H54 (cell line): ENCODE measurements at regions not wholly inside any gene's neighbourhood (a gene's known extent, or its start where the extent isn't known, plus 50 kb on each side); places are given as distances from the start of the nearest gene placed in this dataset.
A peak's percentile ranks its signal among the peaks of the same experiment; 100 is the strongest.

Source experiments
- DNase-seq: peaks from one replicate; pipeline ENCODE4 v3.0.0; 2011; ENCODE audit warnings: low spot score, mixed read lengths; ENCODE audit not compliant: insufficient read length
- FAIRE-seq: peaks from 3 replicates; lab custom pipeline; 2011; peaks lifted over from hg19 to GRCh38; lab: Jason Lieb, UNC
- POLR2A ChIP-seq: IDR thresholded peaks from 2 replicates; pipeline ENCODE4 v1.6.1; 2011; ENCODE audit warnings: low read depth, mild to moderate bottlenecking, low read length

DNA sequence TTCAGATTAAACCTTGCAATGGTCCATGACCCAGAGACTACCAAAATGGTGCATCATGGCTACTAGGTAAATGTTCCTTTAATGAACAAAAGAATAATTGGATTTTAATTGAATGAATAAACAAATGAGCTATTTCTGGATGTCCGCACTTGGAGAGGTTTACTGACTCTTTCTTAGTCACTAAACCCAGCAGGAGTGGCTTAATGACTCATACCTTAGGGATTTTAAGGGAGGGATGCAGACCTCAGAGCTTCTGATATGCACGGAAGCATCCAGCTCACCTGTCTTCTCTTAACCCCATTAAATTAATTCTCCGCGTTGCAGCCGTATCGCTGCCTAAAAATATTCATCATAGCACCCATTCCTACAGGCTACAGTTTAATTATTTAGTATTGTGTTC lies 970.0 kb upstream of the SLC35B3 start:
- peak; percentile 35 for DNase-seq
- peak; percentile 78 for FAIRE-seq
- no peak for TF ChIP-seq POLR2A

DNA sequence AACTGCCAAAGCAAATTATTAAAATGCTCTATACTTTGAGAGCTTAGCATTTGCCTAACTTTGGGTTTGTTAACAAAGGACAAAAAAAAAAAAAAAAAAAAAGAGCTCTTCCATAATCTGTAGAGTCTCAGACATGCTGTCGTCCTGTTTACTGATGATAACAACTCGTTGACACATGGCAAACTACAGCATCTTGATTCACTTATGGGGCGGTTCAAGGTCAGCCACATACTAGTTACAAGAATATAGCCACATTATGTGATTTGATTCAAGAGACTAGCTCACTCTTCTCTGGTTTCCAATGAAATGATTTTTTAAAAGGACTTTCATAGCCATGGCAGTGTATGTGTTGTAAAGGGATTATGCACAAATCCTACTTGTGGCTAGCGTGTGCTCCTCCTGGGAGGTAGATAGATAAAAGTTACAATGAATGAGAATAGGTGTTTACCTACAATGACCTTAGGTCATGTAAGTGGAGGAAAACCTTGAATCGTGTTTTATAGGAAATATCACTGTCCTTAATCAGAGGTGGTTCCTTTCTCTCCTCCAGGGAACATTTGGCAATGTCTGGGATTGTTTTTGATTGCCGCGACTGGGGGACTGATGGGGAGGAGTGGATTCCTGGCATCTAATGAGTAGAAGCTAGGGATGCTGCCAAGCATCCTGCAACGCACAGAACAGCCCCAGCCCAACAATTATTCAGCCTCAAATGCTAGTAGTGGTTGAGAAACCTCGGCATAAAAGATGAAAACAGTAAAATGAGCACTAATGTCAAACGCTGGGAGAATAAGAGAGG lies 969.2 kb upstream of the SLC35B3 start:
- FAIRE-seq (peak; percentile 36), DNase-seq (no peak)
- TF ChIP-seq POLR2A = no peak

GRCh38 chr6:9403736-9404135 lies 968.4 kb upstream of the SLC35B3 start:
- no peak for DNase-seq
- no peak for TF ChIP-seq POLR2A
- no peak for FAIRE-seq

DNA sequence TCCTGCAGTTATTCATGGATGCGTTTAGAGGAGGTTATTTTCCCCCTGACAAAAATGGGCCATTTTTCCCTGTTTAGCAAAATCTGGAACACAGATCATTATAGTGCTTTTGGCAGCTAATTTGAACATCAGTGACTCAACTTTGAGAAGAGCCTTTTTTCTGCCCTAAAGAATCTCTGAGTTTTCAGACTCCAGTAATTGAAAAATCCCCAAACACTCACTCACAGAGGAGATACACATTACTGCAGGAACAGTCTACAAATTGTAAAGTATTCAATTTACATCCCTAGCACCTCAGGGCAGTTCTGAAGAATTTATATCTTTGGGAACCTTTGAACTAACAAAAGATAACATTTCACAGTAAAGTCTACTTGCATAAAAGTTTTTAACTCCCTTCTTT lies 966.6 kb upstream of the SLC35B3 start:
- FAIRE-seq (no peak), DNase-seq (no peak)
- TF ChIP-seq POLR2A = no peak

GRCh38 chr6:9399916-9400315 lies 964.6 kb upstream of the SLC35B3 start:
- no peak for TF ChIP-seq POLR2A
- DNase-seq = no peak

DNA sequence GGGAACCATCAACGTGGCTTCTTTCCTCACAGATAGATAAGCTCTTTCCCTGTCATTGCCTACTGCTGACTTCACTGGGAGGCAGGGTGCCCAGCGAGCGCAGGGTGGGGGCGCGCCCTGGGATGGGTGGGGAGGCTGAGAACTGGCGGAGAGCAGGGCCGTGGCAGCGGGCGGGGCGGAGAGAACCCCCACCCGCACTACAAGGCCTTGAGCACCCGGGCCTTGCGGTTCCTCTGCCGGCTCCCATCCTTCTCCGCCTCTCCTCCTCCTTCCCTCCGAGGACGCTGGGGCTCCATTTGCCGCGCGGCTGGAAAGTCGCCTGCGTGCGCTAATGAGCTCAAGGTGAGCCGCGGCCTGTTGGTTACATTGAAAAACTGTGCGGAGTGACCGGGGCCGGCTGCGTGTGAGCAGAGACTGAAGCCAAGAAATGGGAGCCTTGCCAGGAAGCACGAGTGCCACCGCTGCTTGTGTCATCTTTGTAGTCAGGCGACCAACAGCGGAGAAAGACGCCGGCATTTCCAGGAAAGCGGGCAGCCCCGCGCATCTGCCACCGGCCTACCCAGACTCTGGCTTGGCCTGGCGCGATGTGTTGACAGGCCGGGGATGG lies 963.5 kb upstream of the SLC35B3 start:
- FAIRE-seq = no peak
- no peak for TF ChIP-seq POLR2A
- DNase-seq = no peak

More at GRCh38 chr6:9399916-9400315, 964.6 kb upstream of the SLC35B3 start:
- no peak for FAIRE-seq

DNA sequence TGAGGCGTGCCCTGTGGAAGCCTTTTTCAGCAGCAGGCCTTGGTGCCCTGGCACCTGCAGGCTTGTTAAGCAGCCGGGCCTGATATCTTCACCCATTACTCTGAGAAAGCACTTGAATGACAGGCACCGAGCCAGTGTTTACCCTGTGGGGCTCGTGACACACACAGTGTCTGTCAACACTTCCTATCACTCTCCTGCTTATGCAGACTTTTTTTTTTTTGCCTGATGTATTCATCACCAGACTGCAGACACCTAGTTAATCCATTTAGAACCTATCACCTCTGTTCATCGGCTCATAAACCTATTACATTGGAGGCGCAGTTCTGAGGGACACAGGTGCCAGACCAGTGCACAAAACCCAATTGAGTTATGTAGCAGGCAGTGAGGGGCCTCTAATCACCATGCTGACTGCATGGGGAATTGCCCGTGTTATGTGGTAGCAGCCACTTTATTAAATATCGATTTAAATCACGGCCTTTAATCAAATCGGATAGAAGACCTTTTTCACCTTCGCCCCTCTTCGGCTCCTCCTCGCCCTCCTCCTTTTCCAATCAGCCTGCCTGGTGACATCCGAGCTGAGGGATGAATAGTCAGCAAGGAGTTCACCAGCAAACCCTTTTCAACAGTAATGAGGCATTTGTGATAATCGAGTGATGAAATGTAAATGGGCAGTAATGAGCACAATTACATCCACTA lies 962.9 kb upstream of the SLC35B3 start:
- no peak for FAIRE-seq

DNA sequence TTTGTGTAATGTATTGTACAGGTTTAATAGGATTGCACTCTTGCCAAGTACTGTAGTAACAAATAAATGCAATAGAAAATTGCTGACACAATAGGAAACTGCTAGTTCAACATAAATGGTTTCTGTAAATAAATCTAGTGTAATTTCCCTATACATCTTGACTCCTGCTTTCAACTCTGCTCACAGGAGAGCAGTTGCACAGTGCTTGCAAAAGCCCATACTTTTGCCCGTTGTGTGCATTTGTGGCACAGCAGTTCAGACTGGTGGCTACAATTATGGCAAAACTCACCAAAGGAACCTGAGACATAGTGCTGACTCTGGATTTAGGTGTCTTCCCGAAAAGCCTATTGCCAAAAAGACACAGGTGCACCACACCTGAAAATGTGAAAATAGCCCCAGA lies 953.3 kb upstream of the SLC35B3 start:
- no peak for FAIRE-seq
- no peak for TF ChIP-seq POLR2A
- no peak for DNase-seq

More for the DNA sequence above, 962.9 kb upstream of the SLC35B3 start:
- no peak for DNase-seq
- no peak for TF ChIP-seq POLR2A

DNA sequence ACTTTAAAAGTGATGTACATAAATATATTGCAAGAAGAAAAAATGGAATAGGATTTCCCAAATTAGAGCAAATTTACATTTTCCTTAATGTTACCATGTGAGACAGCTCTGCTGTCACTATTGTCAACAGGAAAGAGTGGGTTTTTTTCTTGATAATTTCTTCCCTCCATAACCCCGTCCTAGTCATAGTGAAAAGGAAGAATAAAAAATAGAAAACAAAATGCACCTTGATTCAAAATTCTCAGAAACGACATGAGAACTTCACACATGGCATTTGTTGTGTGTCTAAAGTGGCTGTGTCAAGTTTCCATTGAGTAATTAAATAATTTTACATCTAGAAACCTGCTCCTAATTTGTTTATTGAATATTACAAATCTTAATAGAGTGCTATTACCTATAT lies 945.2 kb upstream of the SLC35B3 start:
- FAIRE-seq = no peak
- no peak for TF ChIP-seq POLR2A
- no peak for DNase-seq

DNA sequence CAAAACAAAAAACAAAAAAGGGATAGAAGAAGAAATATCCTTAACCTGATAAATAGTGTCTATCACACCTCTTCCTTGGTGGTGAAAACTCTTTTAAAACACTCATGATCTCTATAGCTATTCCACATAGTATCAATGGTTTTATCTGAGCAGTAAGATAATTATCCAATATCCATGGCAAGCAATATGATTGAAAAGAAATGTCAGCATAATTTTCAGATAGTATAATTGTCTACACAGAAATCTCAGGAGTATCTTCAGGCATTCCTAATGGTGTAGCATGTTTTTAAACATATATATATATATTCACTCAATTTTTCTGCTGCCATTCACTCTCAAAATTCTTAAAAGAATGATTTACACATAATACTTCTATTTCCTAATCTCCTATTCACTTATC lies 938.0 kb upstream of the SLC35B3 start:
- DNase-seq = no peak
- TF ChIP-seq POLR2A = no peak
- FAIRE-seq = no peak

DNA sequence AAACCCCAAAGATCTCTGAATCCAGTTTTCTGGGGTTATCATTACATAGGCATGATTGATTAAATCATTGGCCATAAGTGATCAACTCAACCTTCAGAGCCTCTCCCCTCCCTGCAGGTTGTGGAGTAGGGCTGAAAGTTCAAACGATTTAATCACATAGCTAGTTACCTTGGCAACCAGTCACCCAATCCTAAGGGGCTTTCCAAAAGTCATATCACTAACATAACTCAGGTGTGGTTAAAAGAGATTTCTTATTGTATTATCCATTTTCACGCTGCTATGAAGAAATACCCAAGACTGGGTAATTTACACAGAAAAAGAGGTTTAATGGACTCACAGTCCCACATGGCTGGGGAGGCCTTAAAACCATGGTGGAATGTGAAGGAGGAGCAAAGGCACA lies 935.1 kb upstream of the SLC35B3 start:
- no peak for DNase-seq
- no peak for TF ChIP-seq POLR2A
- no peak for FAIRE-seq

DNA sequence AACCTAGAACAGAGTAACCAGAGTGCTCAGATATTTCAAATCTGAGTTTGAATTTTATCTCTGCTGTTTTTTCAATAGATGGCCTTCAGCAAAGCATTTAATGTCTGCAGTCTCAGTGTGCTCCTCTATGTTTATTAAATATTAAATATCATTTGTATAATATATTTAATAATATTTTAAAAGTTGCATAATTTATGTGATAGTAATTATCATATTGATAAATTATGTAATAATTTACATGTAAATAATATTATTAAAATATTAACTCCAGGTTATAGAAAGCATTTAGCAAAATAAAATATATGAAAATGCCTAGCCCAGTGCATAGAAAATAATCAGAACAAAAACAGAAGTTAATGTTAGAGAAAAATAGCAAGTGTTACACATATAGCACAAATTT lies 930.0 kb upstream of the SLC35B3 start:
- no peak for DNase-seq
- FAIRE-seq = no peak
- no peak for TF ChIP-seq POLR2A

- DNase-seq (no peak), FAIRE-seq (no peak)
- TF ChIP-seq POLR2A = no peak
Measured at GRCh38 chr6:9361749-9362148, 926.4 kb upstream of the SLC35B3 start.

GRCh38 chr6:9360881-9361280 lies 925.5 kb upstream of the SLC35B3 start:
- FAIRE-seq (peak; percentile 6), DNase-seq (peak; percentile 2)
- no peak for TF ChIP-seq POLR2A
